ENCODE measurements at regions not wholly inside any gene's neighbourhood (a gene's known extent, or its start where the extent isn't known, plus 50 kb on each side); places are given as distances from the start of the nearest gene placed in this dataset.
"Not testable (repeated sequence)": the region's sequence is repeated elsewhere in the genome, so short reads cannot be mapped to it uniquely, and the experiment has no call there.

DNA sequence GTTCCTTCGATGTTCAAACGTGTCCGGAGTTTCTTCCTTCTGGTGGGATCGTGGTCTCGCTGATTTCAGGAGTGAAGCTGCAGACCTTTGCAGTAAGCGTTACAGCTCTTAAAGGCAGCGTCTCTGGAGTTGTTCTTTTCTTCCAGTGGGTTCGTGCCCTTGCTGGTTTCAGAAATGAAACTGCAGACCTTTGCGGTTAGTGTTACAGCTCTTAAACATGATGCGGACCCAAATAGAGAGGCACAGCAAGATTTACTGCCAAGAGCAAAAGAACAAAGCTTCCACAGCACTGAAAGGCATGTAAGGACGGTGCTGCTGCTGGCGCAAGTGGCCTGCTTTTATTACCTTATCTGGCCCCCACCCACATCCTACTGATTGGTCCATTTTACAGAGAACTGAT lies 931.4 kb downstream of the IPMK start:
- no peak overlapping the region for H3K27ac ChIP-seq
- in situ Hi-C loops (cut with HindIII; ENCODE audit: low pct_ligation_motif_present, low sequenced_read_pairs): no loop called here
- H3K4me3 ChIP-seq (ENCODE audit: low read depth, low read length): no peak overlapping the region
- no peaks in the 10 kb centered on the region for H3K27me3 ChIP-seq (replicated peaks)
- H3K36me3 ChIP-seq (replicated peaks): no peaks in the 10 kb centered on the region
- TF ChIP-seq, protein P1, sequence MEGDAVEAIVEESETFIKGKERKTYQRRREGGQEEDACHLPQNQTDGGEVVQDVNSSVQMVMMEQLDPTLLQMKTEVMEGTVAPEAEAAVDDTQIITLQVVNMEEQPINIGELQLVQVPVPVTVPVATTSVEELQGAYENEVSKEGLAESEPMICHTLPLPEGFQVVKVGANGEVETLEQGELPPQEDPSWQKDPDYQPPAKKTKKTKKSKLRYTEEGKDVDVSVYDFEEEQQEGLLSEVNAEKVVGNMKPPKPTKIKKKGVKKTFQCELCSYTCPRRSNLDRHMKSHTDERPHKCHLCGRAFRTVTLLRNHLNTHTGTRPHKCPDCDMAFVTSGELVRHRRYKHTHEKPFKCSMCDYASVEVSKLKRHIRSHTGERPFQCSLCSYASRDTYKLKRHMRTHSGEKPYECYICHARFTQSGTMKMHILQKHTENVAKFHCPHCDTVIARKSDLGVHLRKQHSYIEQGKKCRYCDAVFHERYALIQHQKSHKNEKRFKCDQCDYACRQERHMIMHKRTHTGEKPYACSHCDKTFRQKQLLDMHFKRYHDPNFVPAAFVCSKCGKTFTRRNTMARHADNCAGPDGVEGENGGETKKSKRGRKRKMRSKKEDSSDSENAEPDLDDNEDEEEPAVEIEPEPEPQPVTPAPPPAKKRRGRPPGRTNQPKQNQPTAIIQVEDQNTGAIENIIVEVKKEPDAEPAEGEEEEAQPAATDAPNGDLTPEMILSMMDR (IDR thresholded peaks at IDR 0.05; ENCODE audit: low read depth, low read length, missing control alignments): no peak
- no peak for DNase-seq

DNA sequence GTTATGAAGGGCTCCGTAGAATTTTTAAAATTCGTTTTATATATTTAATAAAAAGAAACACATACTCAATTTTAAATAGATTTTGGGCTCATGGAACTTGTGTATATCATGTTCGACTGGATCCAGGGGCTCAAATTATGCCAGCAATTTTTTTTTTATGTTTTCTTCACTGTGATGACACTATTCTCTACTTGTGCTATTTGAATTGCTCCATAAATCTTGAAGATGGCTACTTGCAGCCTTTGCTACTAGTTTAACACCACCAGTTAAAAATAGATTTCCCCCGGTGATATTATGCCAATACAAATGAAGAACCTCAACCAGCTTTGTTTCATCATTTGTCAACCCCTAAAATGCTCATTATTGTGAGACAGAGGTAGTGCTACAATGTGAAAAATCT lies 933.2 kb downstream of the IPMK start:
- TF ChIP-seq, protein P1 (IDR thresholded peaks at IDR 0.05; ENCODE audit: low read depth, low read length, missing control alignments): no peak
- in situ Hi-C loops (cut with HindIII; ENCODE audit: low pct_ligation_motif_present, low sequenced_read_pairs): no loop called here
- no peaks in the 10 kb centered on the region for H3K36me3 ChIP-seq (replicated peaks)
- no peak overlapping the region for H3K4me3 ChIP-seq (ENCODE audit: low read depth, low read length)
- H3K27me3 ChIP-seq (replicated peaks): no peaks in the 10 kb centered on the region
- DNase-seq: no peak
- no peak overlapping the region for H3K27ac ChIP-seq

DNA sequence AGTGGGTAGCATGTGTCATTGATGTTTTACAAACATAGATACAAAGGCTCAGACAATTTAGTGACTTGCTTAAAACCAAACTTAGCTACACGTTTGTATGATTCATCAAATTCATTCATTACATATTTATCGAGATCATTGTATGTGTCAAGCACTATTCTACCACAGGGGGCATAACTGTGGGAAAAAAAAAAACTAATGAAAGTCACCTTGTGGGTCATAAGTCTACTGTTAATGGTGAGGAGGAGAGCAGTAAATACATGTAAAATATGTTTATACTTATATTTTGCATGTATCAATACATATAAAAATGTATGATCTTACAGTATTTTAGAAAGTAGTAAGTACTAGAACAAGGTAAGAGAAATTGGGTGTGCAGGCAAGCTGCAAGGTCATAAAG lies 933.8 kb downstream of the IPMK start:
- DNase-seq: no peak
- Histone ChIP-seq H3K4me3 (ENCODE audit: low read depth, low read length) (no peak overlapping the region), H3K36me3 (replicated peaks) (no peaks in the 10 kb centered on the region), H3K27ac (no peak overlapping the region), H3K27me3 (replicated peaks) (no peaks in the 10 kb centered on the region)
- in situ Hi-C loops (cut with HindIII; ENCODE audit: low pct_ligation_motif_present, low sequenced_read_pairs): no loop called here
- TF ChIP-seq, protein P1 (IDR thresholded peaks at IDR 0.05; ENCODE audit: low read depth, low read length, missing control alignments): no peak

DNA sequence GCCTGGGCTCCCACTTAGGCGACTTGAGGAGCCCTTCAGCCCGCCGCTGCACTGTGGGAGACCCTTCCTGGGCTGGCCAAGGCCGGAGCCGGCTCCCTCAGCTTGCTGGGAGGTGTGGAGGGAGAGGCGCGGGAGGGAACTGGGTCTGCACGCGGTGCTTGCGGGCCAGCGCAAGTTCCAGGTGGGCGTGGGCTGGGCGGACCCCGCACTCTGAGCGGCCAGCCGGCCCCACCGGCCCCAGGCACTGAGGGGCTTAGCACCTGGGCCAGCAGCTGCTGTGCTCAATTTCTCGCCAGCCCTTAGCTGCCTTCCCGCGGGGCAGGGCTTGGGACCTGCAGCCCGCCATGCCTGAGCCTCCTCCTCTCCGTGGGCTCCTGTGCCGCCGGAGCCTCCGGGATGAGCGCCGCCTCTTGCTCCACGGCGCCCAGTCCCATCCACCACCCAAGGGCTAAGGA lies 946.3 kb downstream of the IPMK start:
- DNase-seq; H3K36me3 ChIP-seq (replicated peaks); H3K27ac ChIP-seq; H3K27me3 ChIP-seq (replicated peaks); in situ Hi-C loops (cut with HindIII; ENCODE audit: low pct_ligation_motif_present, low sequenced_read_pairs); H3K4me3 ChIP-seq (ENCODE audit: low read depth, low read length): not testable (repeated sequence)

DNA sequence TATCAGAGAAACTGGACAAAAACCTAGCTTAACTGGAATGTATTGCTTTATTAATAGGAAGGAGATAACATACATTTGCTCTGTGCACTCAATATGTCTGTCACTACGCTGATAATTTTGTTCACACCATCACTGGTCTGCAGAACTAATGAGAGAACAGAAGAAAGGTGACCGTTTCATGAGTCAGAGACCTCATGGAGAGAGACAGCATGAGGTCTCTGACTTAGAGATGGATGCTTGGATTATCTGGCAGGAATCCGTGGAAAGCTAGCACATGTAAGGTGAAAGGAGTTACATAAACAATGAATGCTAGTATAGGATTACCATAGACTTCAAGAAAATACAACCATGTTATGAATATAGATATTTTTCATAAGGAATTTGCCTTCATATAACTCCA lies 947.3 kb downstream of the IPMK start:
- Histone ChIP-seq H3K27me3 (replicated peaks) (no peaks in the 10 kb centered on the region), H3K4me3 (ENCODE audit: low read depth, low read length) (no peak overlapping the region), H3K27ac (no peak overlapping the region), H3K36me3 (replicated peaks) (no peaks in the 10 kb centered on the region)
- TF ChIP-seq, protein P1 (IDR thresholded peaks at IDR 0.05; ENCODE audit: low read depth, low read length, missing control alignments): no peak
- in situ Hi-C loops (cut with HindIII; ENCODE audit: low pct_ligation_motif_present, low sequenced_read_pairs): no loop called here
- no peak for DNase-seq

DNA sequence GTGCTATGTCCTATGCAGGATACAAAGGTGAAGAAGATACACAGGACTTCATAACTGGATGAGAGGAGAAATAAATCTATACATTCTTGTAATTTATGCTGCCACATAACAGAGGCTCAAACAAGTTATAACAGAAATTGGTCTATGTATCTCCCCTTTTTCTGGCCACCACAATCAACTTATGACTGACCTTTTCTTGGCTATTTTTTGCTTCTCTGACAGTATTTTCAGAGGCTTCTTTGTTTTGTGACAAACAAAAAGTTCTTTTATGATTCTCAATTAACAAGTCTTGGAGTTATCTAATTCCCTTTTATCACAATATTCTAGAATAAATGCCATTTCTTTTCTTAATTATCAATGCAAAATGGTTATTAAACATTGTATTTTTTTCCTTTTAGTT lies 953.0 kb upstream of the ZWINT start:
- DNase-seq: no peak
- H3K27me3 ChIP-seq (replicated peaks): no peaks in the 10 kb centered on the region
- no peak overlapping the region for H3K4me3 ChIP-seq (ENCODE audit: low read depth, low read length)
- no peaks in the 10 kb centered on the region for H3K36me3 ChIP-seq (replicated peaks)
- TF ChIP-seq, protein P1 (IDR thresholded peaks at IDR 0.05; ENCODE audit: low read depth, low read length, missing control alignments): no peak
- in situ Hi-C loops (cut with HindIII; ENCODE audit: low pct_ligation_motif_present, low sequenced_read_pairs): no loop called here
- H3K27ac ChIP-seq: no peak overlapping the region

Data from brain microvascular endothelial cell (primary cell).